GM12891 (cell line): ENCODE measurements at regions not wholly inside any gene's neighbourhood (a gene's known extent, or its start where the extent isn't known, plus 50 kb on each side); places are given as distances from the start of the nearest gene placed in this dataset.

Source experiments
- PAX5 ChIP-seq: IDR thresholded peaks from 2 replicates; pipeline ENCODE4 v1.6.1; 2011; ENCODE audit warnings: low read length, moderate library complexity, mild to moderate bottlenecking; ENCODE audit not compliant: insufficient read depth, severe bottlenecking
- POLR2A ChIP-seq: IDR thresholded peaks from 2 replicates; pipeline ENCODE4 v1.6.1; 2011; ENCODE audit warnings: low read depth, low read length, control low read depth
- SPI1 ChIP-seq: IDR thresholded peaks from 2 replicates; pipeline ENCODE4 v1.6.1; 2011; ENCODE audit warnings: low read depth, low read length, control low read depth
- TAF1 ChIP-seq: IDR thresholded peaks from 2 replicates; pipeline ENCODE4 v1.6.1; 2011; ENCODE audit warnings: low read depth, low read length, control low read depth

- TF ChIP-seq POLR2A (no peak), PAX5 (no peak), TAF1 (no peak), SPI1 (no peak)
These were observed 650.7 kb upstream of the GRID2 start for GRCh38 chr4:91653067-91653466.
